RPMI7951 (cell line): ENCODE measurements at regions not wholly inside any gene's neighbourhood (a gene's known extent, or its start where the extent isn't known, plus 50 kb on each side); places are given as distances from the start of the nearest gene placed in this dataset.
"Not testable (repeated sequence)": the region's sequence is repeated elsewhere in the genome, so short reads cannot be mapped to it uniquely, and the experiment has no call there.

Experiments
- DNase-seq: peaks from one replicate; pipeline ENCODE4 v3.0.0-alpha.2; 2012; ENCODE audit warnings: low read depth

- no peak for DNase-seq
Observed at GRCh38 chr12:25337916-25338315, 87.2 kb upstream of the KRAS start.

- no peak for DNase-seq
Observed at GRCh38 chr12:25332143-25332542, 81.4 kb upstream of the KRAS start.

- no peak for DNase-seq
Observed at GRCh38 chr12:25328072-25328712, 77.5 kb upstream of the KRAS start.

GRCh38 chr12:25327321-25327720 is 76.6 kb upstream of the KRAS start:
- DNase-seq = no peak

DNA sequence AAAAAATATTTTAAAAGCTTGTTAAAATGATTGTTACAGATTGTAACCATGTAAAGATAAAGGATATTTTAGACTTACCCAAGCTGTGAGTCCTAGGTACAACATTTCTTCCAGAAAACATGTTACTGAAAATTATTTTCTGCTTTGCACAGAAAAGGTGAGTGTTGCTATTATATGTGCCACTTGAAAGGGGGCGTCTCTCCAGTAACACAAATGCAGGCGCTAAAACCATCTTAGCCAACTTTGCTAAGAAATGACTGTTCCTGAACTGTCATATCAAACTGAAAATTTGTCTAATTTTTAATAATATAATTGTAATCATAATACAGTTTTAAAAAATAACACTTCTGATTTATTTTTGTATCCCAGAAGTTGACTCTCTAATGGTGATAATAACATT is 75.6 kb upstream of the KRAS start:
- no peak for DNase-seq

DNA sequence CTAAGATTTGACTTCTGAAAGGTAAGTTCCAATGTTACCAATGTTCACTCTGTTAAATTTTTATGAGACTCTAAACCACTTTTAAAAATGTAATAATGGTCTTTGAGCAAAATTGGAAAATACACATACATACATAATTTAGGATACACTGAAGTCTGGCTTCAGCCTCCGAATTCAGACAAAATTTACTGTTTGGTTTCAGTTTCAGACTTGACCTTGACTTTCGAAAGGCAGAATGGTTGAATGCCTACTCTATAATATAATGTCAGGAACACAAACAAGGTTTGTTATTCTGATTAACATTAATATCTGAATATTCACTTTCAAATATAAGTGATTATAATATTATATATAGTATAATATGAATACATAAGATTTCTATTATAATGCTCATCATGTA is 74.1 kb upstream of the KRAS start:
- no peak for DNase-seq

GRCh38 chr12:25323581-25323982 is 72.9 kb upstream of the KRAS start:
- DNase-seq = no peak

DNA sequence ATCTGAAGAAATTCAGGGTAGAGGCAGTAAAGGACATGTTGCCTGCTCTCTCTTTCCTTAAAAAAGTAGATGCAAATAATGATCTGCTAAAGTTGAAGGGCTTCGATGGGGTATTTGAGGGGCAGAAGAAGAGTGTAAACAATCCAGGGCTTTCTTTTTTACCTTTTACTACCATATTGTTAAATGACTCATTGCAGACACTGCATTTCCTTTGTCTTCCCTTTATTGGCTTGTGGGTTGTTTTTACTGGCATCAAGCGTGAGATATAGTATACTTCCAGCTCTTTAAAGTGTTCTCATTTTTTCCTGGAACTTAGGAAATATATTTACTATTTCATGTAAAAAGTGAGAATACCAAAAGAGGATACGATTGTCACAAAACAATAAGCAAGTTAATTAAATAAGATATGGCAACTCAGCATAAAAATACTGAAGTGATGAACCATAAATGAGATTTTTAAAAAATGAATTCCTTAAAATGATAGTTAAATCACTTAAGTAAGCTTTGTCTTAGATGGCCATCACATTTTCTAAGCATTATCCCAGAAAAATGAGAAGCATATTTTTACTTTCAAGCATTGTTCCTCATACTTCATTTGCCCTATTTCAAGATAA is 72.3 kb upstream of the KRAS start:
- peak; percentile 13 for DNase-seq

GRCh38 chr12:25322351-25322750 is 71.6 kb upstream of the KRAS start:
- no peak for DNase-seq

DNA sequence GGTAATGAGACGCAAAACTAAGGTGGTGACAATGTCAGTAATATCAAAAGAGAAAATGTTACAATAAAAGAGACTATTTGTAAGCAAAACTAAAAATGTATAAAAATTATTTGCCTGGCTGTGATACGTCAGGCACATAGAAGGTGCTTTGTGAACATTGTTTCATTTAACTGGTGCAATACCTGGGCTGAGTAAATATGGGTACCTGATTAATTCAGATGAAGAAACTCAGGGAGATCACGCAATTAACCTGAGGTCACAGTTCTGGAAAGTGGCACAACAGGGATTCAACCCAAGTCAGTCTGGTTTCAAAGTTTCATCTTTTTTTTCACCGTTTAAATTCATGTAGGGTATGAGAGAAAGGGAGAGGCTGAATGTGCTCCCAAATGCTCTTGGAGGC is 71.0 kb upstream of the KRAS start:
- no peak for DNase-seq

- no peak for DNase-seq
Observed at GRCh38 chr12:25320123-25321006, 69.6 kb upstream of the KRAS start.

GRCh38 chr12:25319233-25319984 is 68.7 kb upstream of the KRAS start:
- no peak for DNase-seq

GRCh38 chr12:25317553-25317952 is 66.8 kb upstream of the KRAS start:
- no peak for DNase-seq

DNA sequence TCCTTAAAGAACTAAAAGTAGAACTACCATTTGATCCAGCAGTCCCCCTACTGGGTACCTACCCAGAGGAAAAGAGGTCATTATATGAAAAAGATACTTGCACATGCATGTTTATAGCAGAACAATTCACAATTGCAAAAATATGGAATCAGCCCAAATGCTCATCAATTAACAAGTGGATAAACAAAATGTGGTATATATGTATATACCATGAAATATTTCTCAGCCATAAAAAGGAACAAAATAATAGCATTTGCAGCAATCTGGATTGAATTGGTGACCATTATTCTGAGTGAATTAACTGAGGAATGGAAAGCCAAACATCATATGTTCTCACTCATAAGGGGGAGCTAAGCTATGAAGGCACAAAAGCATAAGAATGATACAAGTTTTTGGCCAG is 64.7 kb upstream of the KRAS start:
- no peak for DNase-seq

DNA sequence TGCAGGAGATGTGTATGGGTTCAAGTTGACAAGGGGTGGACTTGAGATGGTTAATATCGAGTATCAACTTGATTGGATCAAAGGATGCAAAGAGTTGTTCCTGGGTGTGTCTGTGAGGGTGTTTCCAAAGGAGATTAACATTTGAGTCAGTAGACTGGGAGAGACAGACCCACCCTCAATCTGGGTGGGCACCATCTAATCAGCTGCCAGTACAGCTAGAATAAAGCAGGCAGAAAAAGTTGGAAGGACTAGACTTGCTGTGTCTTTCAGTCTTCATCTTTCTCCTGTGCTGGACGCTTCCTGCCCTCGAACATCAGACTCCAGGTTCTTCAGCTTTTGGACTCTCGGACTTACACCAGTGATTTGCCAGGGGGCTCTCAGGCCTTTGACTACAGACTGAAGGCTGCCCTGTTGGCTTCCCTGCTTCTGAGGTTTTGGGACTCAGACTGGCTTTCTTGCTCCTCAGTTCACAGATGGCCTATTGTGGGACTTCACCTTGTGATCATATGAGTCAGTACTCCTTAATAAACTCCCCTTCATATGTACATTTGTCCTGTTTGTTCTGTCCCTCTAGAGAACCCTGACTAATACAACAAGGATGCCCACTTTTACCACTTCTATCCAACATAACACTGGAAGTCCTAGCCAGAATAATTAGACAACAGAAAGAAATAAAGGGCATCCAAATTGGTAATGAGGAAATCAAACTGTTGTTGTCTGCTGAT is 62.7 kb upstream of the KRAS start:
- peak; percentile 3 for DNase-seq

DNA sequence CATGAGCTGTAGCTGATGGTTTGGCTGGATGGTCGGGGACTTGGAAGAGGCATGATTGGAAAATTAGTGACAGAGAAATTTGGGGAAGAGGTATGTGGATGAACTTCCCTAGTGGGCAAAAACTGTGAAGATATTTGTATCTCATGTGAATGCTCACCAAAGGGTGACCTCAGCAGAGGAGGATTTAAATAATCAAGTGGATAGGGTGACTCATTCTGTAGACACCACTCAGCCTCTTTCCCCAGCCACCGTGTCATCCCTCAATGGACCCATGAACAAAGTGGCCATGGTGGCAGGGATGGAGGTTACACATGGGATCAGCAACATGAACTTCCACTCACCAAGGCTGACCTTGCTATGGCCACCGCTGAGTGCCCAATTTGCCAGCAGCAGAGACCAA is 60.8 kb upstream of the KRAS start:
- no peak for DNase-seq

DNA sequence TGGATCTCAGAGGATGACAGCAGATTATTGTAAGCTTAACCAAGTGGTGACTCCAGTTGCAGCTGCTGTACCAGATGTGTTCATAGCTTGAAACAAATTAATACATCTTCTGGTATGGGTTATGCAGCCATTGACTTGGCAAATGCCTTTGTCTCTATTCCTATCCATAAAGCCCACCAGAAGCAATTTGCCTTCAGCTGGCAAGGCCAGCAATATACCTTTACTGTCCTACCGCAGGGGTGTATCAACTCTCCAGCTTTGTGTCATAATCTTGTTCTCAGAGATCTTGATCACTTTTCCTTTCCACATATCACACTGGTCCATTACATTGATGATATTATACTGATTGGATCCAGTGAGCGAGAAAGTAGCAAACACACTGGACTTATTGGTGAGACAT is 59.3 kb upstream of the KRAS start:
- DNase-seq = not testable (repeated sequence)

DNA sequence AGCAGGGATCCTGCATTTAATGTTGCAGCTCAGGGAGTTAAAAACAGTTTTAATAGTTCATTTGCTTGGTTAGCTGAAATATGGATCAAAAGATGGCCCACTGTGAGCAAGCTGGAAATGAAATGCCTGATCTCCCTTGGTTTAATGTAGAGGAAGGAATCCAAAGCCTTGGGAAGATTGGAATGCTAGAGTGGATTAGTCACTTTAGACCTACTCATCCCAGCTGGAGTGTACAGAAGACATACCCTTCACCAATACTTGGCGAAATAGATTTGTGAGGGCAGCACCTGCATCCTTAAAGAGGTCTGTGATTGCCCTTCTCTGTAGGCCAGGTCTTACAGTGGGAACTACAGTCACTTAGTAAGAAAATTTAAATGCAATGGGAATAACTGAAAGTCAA is 58.0 kb upstream of the KRAS start:
- DNase-seq = no peak

DNA sequence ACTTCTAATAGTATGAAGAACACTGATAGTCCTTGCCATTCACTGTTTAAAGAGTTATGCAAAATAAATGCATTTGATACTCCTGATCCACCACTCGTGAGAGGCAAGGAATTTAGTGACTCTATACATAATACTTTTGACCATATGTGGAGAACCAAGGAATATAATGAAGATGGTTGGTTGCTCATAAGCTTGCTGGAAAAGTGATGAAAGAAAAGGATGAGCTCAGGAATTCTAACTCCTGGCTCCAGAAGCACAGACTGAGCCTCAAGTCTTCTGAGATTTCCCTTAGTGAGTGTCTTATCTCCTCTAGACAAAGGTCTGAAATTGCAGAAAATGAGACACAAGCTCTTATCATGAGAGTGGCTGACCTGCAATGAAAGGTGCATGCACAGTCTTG is 57.1 kb upstream of the KRAS start:
- DNase-seq = no peak

DNA sequence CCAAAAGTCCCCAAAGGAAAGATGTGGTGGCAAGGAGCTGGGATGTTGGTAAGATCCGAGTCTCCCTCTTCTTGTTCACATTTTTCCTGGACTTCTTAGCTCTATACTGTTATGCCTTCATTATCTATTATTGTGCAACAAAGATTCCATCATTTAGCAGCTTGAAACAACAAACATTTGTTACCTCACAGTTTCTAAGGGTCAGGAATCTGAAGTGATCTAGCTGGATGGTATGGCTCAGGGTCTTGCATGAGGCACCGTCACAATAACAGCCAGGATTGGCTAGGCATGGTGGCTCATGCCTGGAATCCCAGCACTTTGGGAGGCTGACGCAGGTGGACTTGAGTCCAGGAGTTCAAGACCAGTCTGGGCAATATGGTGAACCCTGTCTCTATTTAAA is 51.1 kb upstream of the KRAS start:
- DNase-seq = no peak
